ENCODE measurements at regions not wholly inside any gene's neighbourhood (a gene's known extent, or its start where the extent isn't known, plus 50 kb on each side); places are given as distances from the start of the nearest gene placed in this dataset.

GRCh38 chr5:156053056-156053455 is 273.9 kb upstream of the SGCD start (continued):
- TF ChIP-seq SIN3A (conservative IDR thresholded peaks at IDR 0.05 in 1 of 2, IDR thresholded peaks at IDR 0.05 in 1 of 2; ENCODE audit: low read depth in 1 of 2, low read length in 2 of 2) (no peak), ATF3 (IDR thresholded peaks at IDR 0.05; ENCODE audit: insufficient read depth, low read depth, low read length) (no peak), SUZ12 (IDR thresholded peaks at IDR 0.05; ENCODE audit: low read length) (no peak)

Measured in H1 (cell line).